Islet of Langerhans (tissue), 1 donor: ENCODE measurements at regions not wholly inside any gene's neighbourhood (a gene's known extent, or its start where the extent isn't known, plus 50 kb on each side); places are given as distances from the start of the nearest gene placed in this dataset.

Experiments used
- FAIRE-seq: peaks from one replicate; lab custom pipeline; 2011; peaks lifted over from hg19 to GRCh38; lab: Jason Lieb, UNC

- FAIRE-seq, result no peak
These were observed 465.6 kb upstream of the LINC00305 start for GRCh38 chr18:64614446-64614845.

GRCh38 chr18:64592246-64592645, 443.4 kb upstream of the LINC00305 start:
- no peak for FAIRE-seq

GRCh38 chr18:64589000-64589399, 440.1 kb upstream of the LINC00305 start:
- FAIRE-seq, result no peak

GRCh38 chr18:64566456-64566855, 417.6 kb upstream of the LINC00305 start:
- FAIRE-seq, result no peak

- no peak for FAIRE-seq
These were observed 413.8 kb upstream of the LINC00305 start for GRCh38 chr18:64562651-64563050.

- FAIRE-seq, result no peak
These were observed 397.6 kb upstream of the LINC00305 start for GRCh38 chr18:64546451-64546850.

GRCh38 chr18:64539847-64540246, 391.0 kb upstream of the LINC00305 start:
- no peak for FAIRE-seq

- FAIRE-seq, result no peak
These were observed 379.8 kb upstream of the LINC00305 start for GRCh38 chr18:64528646-64529045.

GRCh38 chr18:64519201-64519600, 370.3 kb upstream of the LINC00305 start:
- no peak for FAIRE-seq

- FAIRE-seq, result no peak
These were observed 369.3 kb upstream of the LINC00305 start for GRCh38 chr18:64518191-64518590.

- no peak for FAIRE-seq
These were observed 364.5 kb upstream of the LINC00305 start for GRCh38 chr18:64513401-64513800.

- FAIRE-seq, result no peak
These were observed 341.3 kb upstream of the LINC00305 start for GRCh38 chr18:64490207-64490606.

- no peak for FAIRE-seq
These were observed 339.8 kb upstream of the LINC00305 start for GRCh38 chr18:64488698-64489097.

- no peak for FAIRE-seq
These were observed 325.9 kb upstream of the LINC00305 start for GRCh38 chr18:64474773-64475172.

GRCh38 chr18:64474255-64474654, 325.4 kb upstream of the LINC00305 start:
- FAIRE-seq, result no peak

GRCh38 chr18:64449434-64449833, 300.5 kb upstream of the LINC00305 start:
- FAIRE-seq, result no peak

- no peak for FAIRE-seq
These were observed 295.9 kb upstream of the LINC00305 start for GRCh38 chr18:64444819-64445218.

- FAIRE-seq, result no peak
These were observed 289.3 kb upstream of the LINC00305 start for GRCh38 chr18:64438178-64438577.

- FAIRE-seq, result no peak
These were observed 287.2 kb upstream of the LINC00305 start for GRCh38 chr18:64436111-64436510.

- no peak for FAIRE-seq
These were observed 270.3 kb upstream of the LINC00305 start for GRCh38 chr18:64419156-64419555.

GRCh38 chr18:64416990-64417389, 268.1 kb upstream of the LINC00305 start:
- no peak for FAIRE-seq

GRCh38 chr18:64415218-64415617, 266.3 kb upstream of the LINC00305 start:
- FAIRE-seq, result no peak

- no peak for FAIRE-seq
These were observed 261.8 kb upstream of the LINC00305 start for GRCh38 chr18:64410685-64411084.

- FAIRE-seq, result peak; percentile 64
These were observed 260.6 kb upstream of the LINC00305 start for GRCh38 chr18:64409511-64409910.

- FAIRE-seq, result no peak
These were observed 258.7 kb upstream of the LINC00305 start for GRCh38 chr18:64407606-64408005.
